Smooth muscle cell of the brain vasculature (primary cell): ENCODE measurements at regions not wholly inside any gene's neighbourhood (a gene's known extent, or its start where the extent isn't known, plus 50 kb on each side); places are given as distances from the start of the nearest gene placed in this dataset.

Experiments used
- DNase-seq: peaks from one replicate; pipeline ENCODE4 v3.0.0-alpha.2; 2012; ENCODE audit warnings: low read depth, low spot score

DNA sequence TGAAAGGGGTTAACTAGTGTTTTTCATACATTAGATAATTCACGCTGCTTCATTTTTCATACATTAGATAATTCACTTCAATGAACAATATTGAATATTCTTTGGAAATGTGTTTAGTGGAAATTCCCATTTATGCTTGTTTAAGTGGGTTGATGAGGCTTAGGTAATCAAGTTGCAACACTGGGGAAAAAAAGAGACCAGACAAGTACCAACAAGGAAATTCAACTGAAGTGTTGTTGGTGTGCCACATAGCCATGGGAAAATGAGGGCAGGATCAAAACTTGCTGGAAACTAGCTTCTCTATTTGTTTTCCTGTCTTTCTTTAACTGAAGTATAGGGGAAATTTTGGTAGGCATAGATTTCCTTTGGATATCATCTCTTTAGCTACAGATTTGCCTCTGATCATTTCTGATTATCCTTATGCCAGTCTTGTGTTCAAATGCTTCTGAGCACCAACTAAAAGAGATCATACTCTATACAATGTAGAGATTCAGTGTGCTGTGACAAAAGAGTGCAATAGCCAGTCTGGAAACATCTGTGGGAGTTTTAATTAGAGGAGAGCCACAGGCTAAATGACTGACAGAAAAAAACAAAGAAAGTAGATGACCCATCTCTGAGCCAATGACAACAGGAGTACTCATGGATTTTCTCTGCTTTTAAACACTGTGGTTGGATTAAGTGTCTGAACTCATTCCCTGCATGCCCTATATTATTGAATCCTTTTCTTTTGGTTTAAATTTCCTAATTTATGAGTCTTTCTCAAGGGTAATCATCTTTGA is 67.6 kb upstream of the CTSC start:
- DNase-seq = no peak

DNA sequence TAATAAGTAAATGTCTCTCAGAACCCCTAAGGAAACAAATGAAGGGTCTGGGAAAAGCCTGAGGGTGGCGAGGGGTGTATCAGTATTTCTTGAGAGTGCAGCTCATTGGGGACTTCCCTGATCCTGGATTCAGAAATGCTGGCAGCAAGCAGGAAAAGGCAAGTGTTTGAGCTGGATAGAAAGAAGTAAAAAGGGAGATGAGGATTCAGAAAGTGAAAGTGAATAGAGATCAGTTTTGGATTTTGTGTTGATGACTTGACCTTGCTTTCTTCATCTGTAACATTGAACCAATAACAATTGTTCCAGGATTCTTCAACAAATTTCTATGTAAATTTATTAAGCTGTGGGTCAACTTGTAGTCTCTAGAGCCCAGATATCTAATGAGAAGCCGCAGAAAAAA is 66.9 kb upstream of the CTSC start:
- no peak for DNase-seq

DNA sequence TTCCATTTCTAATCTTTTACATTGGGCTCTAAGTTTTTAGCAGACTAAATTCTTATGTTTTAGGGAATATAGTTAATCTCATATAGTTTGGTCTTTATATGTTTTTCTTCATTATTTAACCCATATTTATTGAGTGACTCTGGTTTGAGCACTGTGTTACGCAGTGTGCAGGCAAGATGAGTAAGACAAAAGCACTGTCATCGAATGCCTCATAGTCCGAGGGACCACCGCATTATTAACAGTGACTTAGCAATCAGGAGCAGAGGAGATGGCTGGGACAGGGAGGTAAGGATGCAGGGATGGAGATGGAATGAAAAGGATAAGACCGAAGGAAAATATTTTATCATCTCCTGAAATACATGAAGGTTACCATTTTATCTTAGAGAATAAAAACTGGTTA is 65.2 kb upstream of the CTSC start:
- DNase-seq = no peak

DNA sequence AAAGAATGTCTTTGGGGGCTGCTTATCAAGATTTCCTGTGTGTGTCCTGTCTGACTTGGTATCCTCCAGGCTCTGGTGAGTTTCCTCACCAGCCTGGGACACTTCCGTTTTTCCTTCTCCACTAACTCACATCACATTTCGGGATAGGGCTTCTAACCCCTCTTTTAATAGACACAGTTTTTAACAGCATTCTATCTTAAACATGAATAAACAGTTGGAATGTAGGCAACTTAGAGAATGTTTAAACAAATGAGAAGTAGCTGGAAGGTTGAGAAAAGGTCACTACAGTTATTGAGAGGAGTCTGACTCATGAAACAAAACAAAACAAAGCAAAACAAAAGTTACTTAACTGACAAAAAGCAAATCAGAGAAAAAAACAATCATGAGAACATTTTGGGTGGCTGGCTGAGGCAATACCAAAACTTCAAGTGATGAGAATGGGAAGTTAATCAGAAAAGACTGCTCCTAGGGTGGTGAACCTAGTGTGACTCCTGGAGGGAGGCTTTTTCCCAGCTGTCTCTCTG is 64.7 kb upstream of the CTSC start:
- DNase-seq = peak; percentile 68

DNA sequence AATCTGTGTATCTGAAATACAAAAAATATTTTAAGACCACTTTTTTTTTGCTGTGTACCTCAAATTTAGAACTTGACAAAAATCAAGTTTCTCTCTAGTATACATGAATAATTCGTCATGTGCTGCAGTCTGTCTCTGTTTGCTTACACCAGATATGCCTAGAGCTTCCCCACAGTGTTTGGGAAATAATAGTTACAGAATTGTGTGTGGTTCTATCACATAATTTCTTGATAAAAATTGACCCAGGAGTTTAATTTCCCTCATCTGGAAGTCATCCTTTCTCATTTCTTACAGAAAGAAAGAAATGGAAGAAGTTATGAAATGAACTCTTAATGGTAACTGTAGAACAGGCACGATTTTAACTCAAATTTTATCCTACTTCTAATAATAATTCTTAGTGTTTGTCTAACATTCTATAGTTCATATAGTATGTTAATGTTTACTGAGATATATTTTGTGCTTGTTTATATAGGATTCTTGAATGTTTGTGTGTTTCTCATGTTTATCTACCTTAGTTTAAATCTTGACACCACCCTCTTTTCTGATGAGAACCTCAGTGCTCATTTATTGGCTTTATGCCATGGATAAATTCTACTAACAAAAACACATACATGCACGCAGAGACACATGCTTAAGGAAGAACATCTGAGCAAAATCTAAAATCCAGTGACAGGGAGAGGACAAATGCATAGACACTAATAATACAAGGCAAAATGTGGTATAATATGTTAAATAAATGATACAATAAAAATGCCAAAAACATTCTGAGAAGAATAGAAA is 61.4 kb upstream of the CTSC start:
- DNase-seq = no peak

DNA sequence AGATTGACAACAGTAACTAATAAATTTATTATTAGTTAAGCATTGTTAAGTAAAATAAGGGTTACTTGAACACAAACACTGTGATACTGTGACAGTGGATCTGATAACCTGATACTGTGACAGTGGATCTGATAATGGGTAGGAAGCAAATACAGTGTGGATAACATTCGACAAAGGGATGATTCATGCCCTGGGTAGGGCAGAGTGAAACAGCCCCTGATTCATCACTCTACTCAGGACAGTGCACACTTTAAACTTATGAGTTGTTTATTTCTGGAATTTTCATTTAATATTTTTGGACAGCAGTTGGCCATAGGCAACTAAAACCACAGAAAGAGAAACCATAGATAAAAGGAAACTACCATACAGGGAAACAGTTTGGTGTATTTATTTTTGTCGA is 60.8 kb upstream of the CTSC start:
- DNase-seq = no peak

DNA sequence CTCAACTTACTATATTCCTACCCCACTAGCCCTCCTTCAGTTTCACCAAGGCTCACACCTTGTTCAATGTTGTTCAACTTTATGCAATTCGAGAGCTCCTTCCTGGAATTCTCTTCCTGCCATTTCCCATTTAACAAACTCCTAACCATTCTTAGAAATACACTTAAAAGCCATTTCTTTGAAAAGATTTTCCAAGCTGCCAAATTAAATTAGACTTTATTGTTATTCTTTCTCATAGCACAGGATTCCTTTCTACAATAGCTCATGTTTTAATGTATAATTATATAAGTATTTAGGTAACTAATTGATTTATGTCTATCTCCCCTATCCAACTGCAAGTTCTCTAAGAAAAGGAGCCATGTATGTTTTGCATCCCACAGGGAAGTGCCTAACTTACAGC is 52.7 kb upstream of the CTSC start:
- DNase-seq = no peak

DNA sequence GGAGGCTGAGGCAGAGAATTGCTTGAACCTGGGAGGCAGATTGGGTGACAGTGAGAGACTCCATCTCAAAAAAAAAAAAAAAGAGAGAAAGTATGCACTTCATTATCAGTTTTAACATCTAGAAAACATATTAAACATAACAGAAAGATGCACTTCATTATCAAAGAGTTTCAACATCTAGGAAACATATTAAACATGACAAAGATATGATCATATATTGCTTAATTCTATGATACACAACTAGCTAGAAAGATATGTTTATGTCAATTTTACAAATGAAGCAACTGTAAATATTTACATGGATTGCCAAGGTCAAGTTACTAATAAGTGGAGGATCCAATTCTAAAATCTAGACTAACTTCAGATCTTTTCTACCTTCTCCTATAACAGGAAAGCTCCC is 50.4 kb upstream of the CTSC start:
- no peak for DNase-seq
